ENCODE measurements at regions not wholly inside any gene's neighbourhood (a gene's known extent, or its start where the extent isn't known, plus 50 kb on each side); places are given as distances from the start of the nearest gene placed in this dataset.

DNA sequence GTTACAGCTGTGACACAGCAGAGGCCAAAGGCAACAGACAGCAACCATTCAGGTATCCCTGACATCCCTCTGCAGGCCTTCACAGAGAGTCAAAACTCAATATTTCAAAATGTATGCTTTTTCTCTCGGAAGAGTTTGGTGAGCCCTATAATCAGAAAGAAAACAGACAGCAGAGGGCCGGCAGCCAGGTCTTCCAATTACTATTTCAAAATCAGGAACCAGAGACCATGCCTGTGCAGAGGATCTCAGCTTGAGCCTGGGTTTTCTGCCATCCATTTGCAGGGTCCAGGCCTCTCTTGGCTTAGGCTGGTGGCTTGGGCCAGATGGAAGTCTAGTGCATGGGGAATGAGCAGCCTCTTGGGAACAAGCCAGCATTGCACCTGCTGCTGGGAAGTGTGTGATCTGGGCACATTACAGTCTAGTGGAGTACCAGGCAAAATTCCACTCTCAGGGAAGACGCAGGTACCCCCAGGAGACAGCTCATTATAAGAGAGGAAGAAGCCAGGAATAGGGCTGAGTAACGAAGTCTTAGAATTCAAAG lies 231.3 kb downstream of the ENC1 start:
- TF ChIP-seq CTCF (IDR thresholded peaks at IDR 0.05; ENCODE audit: borderline replicate concordance, extremely low read depth, low read length, poor library complexity, severe bottlenecking) (no peak), EZH2 (IDR thresholded peaks at IDR 0.05; ENCODE audit: borderline replicate concordance, low read depth, low read length, severe bottlenecking) (no peak)
